Mesendoderm (in vitro differentiated cells): ENCODE measurements at regions not wholly inside any gene's neighbourhood (a gene's known extent, or its start where the extent isn't known, plus 50 kb on each side); places are given as distances from the start of the nearest gene placed in this dataset.

ENCODE experiments used
- DNase-seq: peaks from one replicate; pipeline ENCODE4 v3.0.0; 2013
- H2AK5ac ChIP-seq: 2 replicates; pipeline ENCODE4 v1.6.1; 2013; ENCODE audit warnings: low read length, inconsistent platforms
- H2BK120ac ChIP-seq: 2 replicates; pipeline ENCODE4 v1.6.1; 2013; ENCODE audit warnings: low read depth, mild to moderate bottlenecking, low read length, moderate library complexity, mixed read lengths
- H2BK15ac ChIP-seq: replicated peaks from 2 replicates; pipeline ENCODE4 v1.6.1; 2013; ENCODE audit warnings: low read depth, mild to moderate bottlenecking, moderate library complexity
- H2BK5ac ChIP-seq: 2 replicates; pipeline ENCODE4 v1.6.1; 2013; ENCODE audit warnings: low read length, inconsistent platforms
- H3K18ac ChIP-seq: 2 replicates; pipeline ENCODE4 v1.6.1; 2013; ENCODE audit warnings: mild to moderate bottlenecking, low read length, mixed read lengths
- H3K23ac ChIP-seq: one replicate; pipeline ENCODE4 v1.6.1; 2013; ENCODE audit warnings: low read length
- H3K27ac ChIP-seq: 2 replicates; pipeline ENCODE4 v1.5.1; 2013; ENCODE audit warnings: low read depth, mild to moderate bottlenecking, inconsistent platforms, low read length, moderate library complexity
- H3K27me3 ChIP-seq: 2 replicates; pipeline ENCODE4 v1.6.1; 2013; ENCODE audit warnings: low read length, control low read depth, mild to moderate bottlenecking, inconsistent platforms; ENCODE audit not compliant: insufficient read depth, poor library complexity
- H3K36me3 ChIP-seq: 2 replicates; pipeline ENCODE4 v1.6.1; 2013; ENCODE audit warnings: low read length, inconsistent platforms; ENCODE audit not compliant: control insufficient read depth, insufficient read depth
- H3K4ac ChIP-seq: one replicate; pipeline ENCODE4 v1.6.1; 2013; ENCODE audit warnings: low read depth, mild to moderate bottlenecking, low read length, moderate library complexity
- H3K4me1 ChIP-seq: 2 replicates; pipeline ENCODE4 v1.6.1; 2013; ENCODE audit warnings: low read depth, low read length, inconsistent platforms; ENCODE audit not compliant: control insufficient read depth
- H3K4me2 ChIP-seq: 2 replicates; pipeline ENCODE4 v1.6.1; 2013; ENCODE audit warnings: low read length
- H3K4me3 ChIP-seq: 2 replicates; pipeline ENCODE4 v1.5.1; 2013; ENCODE audit warnings: mild to moderate bottlenecking, low read length
- H3K56ac ChIP-seq: one replicate; pipeline ENCODE4 v1.6.1; 2013; ENCODE audit warnings: low read length
- H3K79me1 ChIP-seq: 2 replicates; pipeline ENCODE4 v1.6.1; 2013; ENCODE audit warnings: low read length, inconsistent platforms
- H3K79me2 ChIP-seq: 2 replicates; pipeline ENCODE4 v1.6.1; 2013; ENCODE audit warnings: mild to moderate bottlenecking, low read length; ENCODE audit not compliant: control insufficient read depth, insufficient read depth
- H3K9ac ChIP-seq: 2 replicates; pipeline ENCODE4 v1.6.1; 2013; ENCODE audit warnings: low read length, inconsistent platforms
- H4K5ac ChIP-seq: one replicate; pipeline ENCODE4 v1.6.1; 2013; ENCODE audit warnings: low read length
- H4K8ac ChIP-seq: one replicate; pipeline ENCODE4 v1.6.1; 2013; ENCODE audit warnings: low read depth, mild to moderate bottlenecking, control low read depth, low read length, moderate library complexity
- WGBS: extraction: QIAGEN DNeasy Blood & Tissue Kit; methylation state at CpG from one replicate; pipeline ENCODE4 v1.1.7; 2013; ENCODE audit warnings: low lambda C conversion rate, missing lambda C conversion rate; ENCODE audit not compliant: insufficient coverage; ENCODE audit errors: extremely low coverage; 5-methylcytosine and 5-hydroxymethylcytosine counted together

GRCh38 chr13:91079176-91079575, 268.3 kb upstream of the MIR17HG start:
- Histone ChIP-seq H3K79me1 (no peaks in the 10 kb centered on the region), H3K9ac (no peak overlapping the region), H3K4ac (no peak overlapping the region), H3K23ac (no peak overlapping the region), H3K27me3 (no peaks in the 10 kb centered on the region), H4K8ac (no peak overlapping the region), H3K79me2 (no peaks in the 10 kb centered on the region), H2BK120ac (no peak overlapping the region), H4K5ac (no peak overlapping the region), H3K18ac (no peak overlapping the region), H3K56ac (no peak overlapping the region), H2BK15ac (no peak overlapping the region), H2AK5ac (no peak overlapping the region), H3K27ac (no peak overlapping the region), H2BK5ac (no peak overlapping the region), H3K4me3 (no peak overlapping the region), H3K36me3 (no peaks in the 10 kb centered on the region), H3K4me2 (no peak overlapping the region), H3K4me1 (no peaks in the 10 kb centered on the region)
- no peak for DNase-seq
- WGBS = no CpG with 5 or more reads among the region's 2 CpGs

- DNase-seq = peak; percentile 80
- Histone ChIP-seq H3K79me2 (no peaks in the 10 kb centered on the region), H3K79me1 (no peaks in the 10 kb centered on the region), H3K18ac (no peak overlapping the region), H3K4me2 (no peak overlapping the region), H2BK5ac (peak overlapping the region; percentile 86), H4K8ac (peak overlapping the region; percentile 28), H2AK5ac (no peak overlapping the region), H3K36me3 (no peaks in the 10 kb centered on the region), H3K9ac (no peak overlapping the region), H3K27ac (peak overlapping the region; percentile 77), H3K4me3 (no peak overlapping the region), H2BK15ac (no peak overlapping the region), H3K23ac (no peak overlapping the region), H3K27me3 (no peaks in the 10 kb centered on the region), H3K4me1 (peaks cover 3% of the 10 kb centered on the region), H3K56ac (no peak overlapping the region), H3K4ac (no peak overlapping the region), H4K5ac (no peak overlapping the region), H2BK120ac (peak overlapping the region; percentile 54)
- no CpG with 5 or more reads among the region's 1 CpG for WGBS
Measured at GRCh38 chr13:91085127-91085526, 262.4 kb upstream of the MIR17HG start.

- no peak for DNase-seq
- H3K36me3 ChIP-seq = no peaks in the 10 kb centered on the region
- peak overlapping the region; percentile 51 for H3K18ac ChIP-seq
- H3K79me2 ChIP-seq = no peaks in the 10 kb centered on the region
- no peak overlapping the region for H4K5ac ChIP-seq
- H3K4me2 ChIP-seq = no peak overlapping the region
- H3K56ac ChIP-seq = peak overlapping the region; percentile 26
- H2AK5ac ChIP-seq = no peak overlapping the region
- H3K27ac ChIP-seq = no peak overlapping the region
- no peak overlapping the region for H3K4me3 ChIP-seq
- no peaks in the 10 kb centered on the region for H3K79me1 ChIP-seq
- WGBS = no CpG with 5 or more reads among the region's 2 CpGs
- H2BK120ac ChIP-seq = peak overlapping the region; percentile 24
- no peaks in the 10 kb centered on the region for H3K27me3 ChIP-seq
- peak overlapping the region; percentile 1 for H2BK5ac ChIP-seq
- no peak overlapping the region for H3K4ac ChIP-seq
- H2BK15ac ChIP-seq = no peak overlapping the region
- no peak overlapping the region for H4K8ac ChIP-seq
- peaks cover 3% of the 10 kb centered on the region for H3K4me1 ChIP-seq
- H3K9ac ChIP-seq = no peak overlapping the region
- no peak overlapping the region for H3K23ac ChIP-seq
Measured at GRCh38 chr13:91086936-91087716, 260.4 kb upstream of the MIR17HG start.

GRCh38 chr13:91097269-91097668, 250.2 kb upstream of the MIR17HG start:
- H3K36me3 ChIP-seq = no peaks in the 10 kb centered on the region
- H2BK15ac ChIP-seq = no peak overlapping the region
- no peak overlapping the region for H2AK5ac ChIP-seq
- no peak overlapping the region for H3K56ac ChIP-seq
- DNase-seq = no peak
- no peak overlapping the region for H3K4ac ChIP-seq
- WGBS = no CpG with 5 or more reads among the region's 5 CpGs
- H3K4me2 ChIP-seq = no peak overlapping the region
- no peak overlapping the region for H3K23ac ChIP-seq
- no peak overlapping the region for H3K27ac ChIP-seq
- no peak overlapping the region for H3K9ac ChIP-seq
- no peaks in the 10 kb centered on the region for H3K4me1 ChIP-seq
- H3K27me3 ChIP-seq = no peaks in the 10 kb centered on the region
- no peak overlapping the region for H4K8ac ChIP-seq
- no peak overlapping the region for H2BK5ac ChIP-seq
- no peak overlapping the region for H4K5ac ChIP-seq
- H3K79me1 ChIP-seq = no peaks in the 10 kb centered on the region
- no peak overlapping the region for H3K18ac ChIP-seq
- H2BK120ac ChIP-seq = no peak overlapping the region
- no peak overlapping the region for H3K4me3 ChIP-seq
- H3K79me2 ChIP-seq = no peaks in the 10 kb centered on the region

- H3K4me1 ChIP-seq = peaks cover 2% of the 10 kb centered on the region
- H4K5ac ChIP-seq = no peak overlapping the region
- no peak overlapping the region for H3K18ac ChIP-seq
- no peak overlapping the region for H2BK120ac ChIP-seq
- no peaks in the 10 kb centered on the region for H3K79me1 ChIP-seq
- no peak overlapping the region for H2BK5ac ChIP-seq
- H3K23ac ChIP-seq = no peak overlapping the region
- H3K27me3 ChIP-seq = no peaks in the 10 kb centered on the region
- H3K9ac ChIP-seq = no peak overlapping the region
- H3K4me3 ChIP-seq = no peak overlapping the region
- H4K8ac ChIP-seq = no peak overlapping the region
- no peak overlapping the region for H2BK15ac ChIP-seq
- no peak overlapping the region for H3K56ac ChIP-seq
- DNase-seq = no peak
- H3K36me3 ChIP-seq = no peaks in the 10 kb centered on the region
- no peak overlapping the region for H3K27ac ChIP-seq
- WGBS = no CpG with 5 or more reads among the region's 1 CpG
- H3K4me2 ChIP-seq = no peak overlapping the region
- H2AK5ac ChIP-seq = no peak overlapping the region
- no peaks in the 10 kb centered on the region for H3K79me2 ChIP-seq
- H3K4ac ChIP-seq = no peak overlapping the region
Measured at GRCh38 chr13:91099877-91100276, 247.6 kb upstream of the MIR17HG start.

- Histone ChIP-seq H4K8ac (no peak overlapping the region), H3K27ac (no peak overlapping the region)
Measured at GRCh38 chr13:91100944-91101343, 246.5 kb upstream of the MIR17HG start.

More at GRCh38 chr13:91100944-91101343, 246.5 kb upstream of the MIR17HG start:
- Histone ChIP-seq H2BK5ac (no peak overlapping the region), H3K9ac (no peak overlapping the region), H2BK15ac (no peak overlapping the region), H2BK120ac (no peak overlapping the region), H2AK5ac (no peak overlapping the region), H3K79me1 (no peaks in the 10 kb centered on the region), H4K5ac (no peak overlapping the region), H3K79me2 (no peaks in the 10 kb centered on the region), H3K4me3 (no peak overlapping the region), H3K18ac (no peak overlapping the region), H3K56ac (no peak overlapping the region), H3K36me3 (no peaks in the 10 kb centered on the region), H3K4me1 (peaks cover 2% of the 10 kb centered on the region), H3K23ac (no peak overlapping the region), H3K4me2 (no peak overlapping the region), H3K27me3 (no peaks in the 10 kb centered on the region), H3K4ac (no peak overlapping the region)
- DNase-seq = no peak
